ENCODE measurements at regions not wholly inside any gene's neighbourhood (a gene's known extent, or its start where the extent isn't known, plus 50 kb on each side); places are given as distances from the start of the nearest gene placed in this dataset.

DNA sequence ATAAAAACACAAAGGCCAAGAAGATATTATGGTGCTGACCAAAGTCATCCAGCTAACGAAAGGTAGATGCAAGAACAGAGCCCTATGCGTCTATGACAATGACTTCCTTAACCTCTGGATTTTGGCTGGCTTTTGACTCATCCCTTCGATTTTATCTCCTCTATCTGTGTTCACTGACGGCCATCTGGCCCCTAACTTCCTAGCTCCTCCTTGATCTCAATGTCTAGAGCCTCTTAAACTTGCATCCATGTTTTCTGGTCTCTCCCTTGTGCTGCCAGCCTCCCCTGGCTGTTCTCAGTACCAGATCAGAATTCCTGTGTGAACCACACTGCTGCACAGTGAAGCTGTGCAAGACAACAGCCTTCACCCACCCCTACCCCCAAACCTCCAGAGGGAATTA is 452.9 kb downstream of the UTRN start:
- Histone ChIP-seq H2AFZ (ENCODE audit: low read length) (no peak overlapping the region), H3K4ac (ENCODE audit: low read depth, low read length) (no peak overlapping the region), H3K4me1 (ENCODE audit: insufficient read depth, low read length) (no peaks in the 10 kb centered on the region), H3K23ac (ENCODE audit: insufficient read length, low read depth, low read length) (no peak overlapping the region), H3K56ac (ENCODE audit: insufficient read length, low read depth, low read length) (no peak overlapping the region), H3K27me3 (ENCODE audit: insufficient read depth, low read length) (no peaks in the 10 kb centered on the region), H4K5ac (ENCODE audit: insufficient read length, low read depth, low read length) (no peak overlapping the region), H3K18ac (ENCODE audit: insufficient read length, low read depth, low read length) (no peak overlapping the region), H3K23me2 (ENCODE audit: insufficient read length, low read depth, low read length, poor library complexity, severe bottlenecking) (no peaks in the 10 kb centered on the region), H3K9me3 (ENCODE audit: control insufficient read depth, low read depth, low read length) (no peaks in the 10 kb centered on the region), H3K27ac (ENCODE audit: insufficient read length, low read depth, low read length) (no peak overlapping the region), H2BK12ac (ENCODE audit: insufficient read length, low read depth, low read length) (no peak overlapping the region), H4K91ac (ENCODE audit: insufficient read length, low read depth, low read length) (no peak overlapping the region), H3K9ac (ENCODE audit: extremely low read depth, insufficient read length, low read length) (no peak overlapping the region), H3K79me1 (ENCODE audit: insufficient read depth, low read depth, low read length, poor library complexity, severe bottlenecking) (no peaks in the 10 kb centered on the region), H3K4me2 (ENCODE audit: insufficient read depth, insufficient read length, low read length) (no peak overlapping the region), H4K20me1 (ENCODE audit: control insufficient read depth, insufficient read depth, insufficient read length) (no peaks in the 10 kb centered on the region), H3K79me2 (ENCODE audit: insufficient read depth, low read length) (no peaks in the 10 kb centered on the region), H2BK120ac (ENCODE audit: low read depth, low read length, poor library complexity, severe bottlenecking) (no peak overlapping the region), H2BK15ac (ENCODE audit: low read depth, low read length) (no peak overlapping the region), H4K8ac (replicated peaks; ENCODE audit: insufficient read length, low read depth, low read length) (no peak overlapping the region), H3K14ac (ENCODE audit: insufficient read depth, low read length) (no peak overlapping the region), H2BK20ac (ENCODE audit: low read depth, low read length, poor library complexity, severe bottlenecking) (no peak overlapping the region), H3T11ph (ENCODE audit: low read length) (no peak overlapping the region), H2AK5ac (ENCODE audit: insufficient read length, low read length) (no peak overlapping the region), H2BK5ac (ENCODE audit: insufficient read length, low read length) (no peak overlapping the region)
- TF ChIP-seq, protein P1, sequence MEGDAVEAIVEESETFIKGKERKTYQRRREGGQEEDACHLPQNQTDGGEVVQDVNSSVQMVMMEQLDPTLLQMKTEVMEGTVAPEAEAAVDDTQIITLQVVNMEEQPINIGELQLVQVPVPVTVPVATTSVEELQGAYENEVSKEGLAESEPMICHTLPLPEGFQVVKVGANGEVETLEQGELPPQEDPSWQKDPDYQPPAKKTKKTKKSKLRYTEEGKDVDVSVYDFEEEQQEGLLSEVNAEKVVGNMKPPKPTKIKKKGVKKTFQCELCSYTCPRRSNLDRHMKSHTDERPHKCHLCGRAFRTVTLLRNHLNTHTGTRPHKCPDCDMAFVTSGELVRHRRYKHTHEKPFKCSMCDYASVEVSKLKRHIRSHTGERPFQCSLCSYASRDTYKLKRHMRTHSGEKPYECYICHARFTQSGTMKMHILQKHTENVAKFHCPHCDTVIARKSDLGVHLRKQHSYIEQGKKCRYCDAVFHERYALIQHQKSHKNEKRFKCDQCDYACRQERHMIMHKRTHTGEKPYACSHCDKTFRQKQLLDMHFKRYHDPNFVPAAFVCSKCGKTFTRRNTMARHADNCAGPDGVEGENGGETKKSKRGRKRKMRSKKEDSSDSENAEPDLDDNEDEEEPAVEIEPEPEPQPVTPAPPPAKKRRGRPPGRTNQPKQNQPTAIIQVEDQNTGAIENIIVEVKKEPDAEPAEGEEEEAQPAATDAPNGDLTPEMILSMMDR (conservative IDR thresholded peaks at IDR 0.05): no peak
- H3K9me3 Mint-ChIP-seq: no peaks in the 10 kb centered on the region
- H3K4me3 Mint-ChIP-seq: no peak overlapping the region
- WGBS (ENCODE audit: extremely low coverage, insufficient read length, low lambda C conversion rate): no CpG with 5 or more reads among the region's 4 CpGs
- DNase-seq: no peak
- H3K27me3 Mint-ChIP-seq (ENCODE audit: low read depth): no peaks in the 10 kb centered on the region
- H3K36me3 Mint-ChIP-seq (ENCODE audit: insufficient read depth in 1 of 3, low read depth in 3 of 3): peaks cover 0 to 19% (median 18%) of the 10 kb centered on the region in 3 experiments; a peak in 4 of 7 replicates
- peaks cover 6 to 9% of the 10 kb centered on the region in 2 experiments for H3K4me1 Mint-ChIP-seq
- H3K27ac Mint-ChIP-seq: peak overlapping the region in 2 of 3 experiments; percentile 26 to 90; a peak in 4 of 7 replicates

All from H9 (cell line).